ENCODE measurements at regions not wholly inside any gene's neighbourhood (a gene's known extent, or its start where the extent isn't known, plus 50 kb on each side); places are given as distances from the start of the nearest gene placed in this dataset.

- H3K79me2 ChIP-seq (replicated peaks; ENCODE audit: insufficient read depth): no peaks in the 10 kb centered on the region
- H3K27me3 ChIP-seq (ENCODE audit: insufficient read depth): no peaks in the 10 kb centered on the region
- H3K36me3 Mint-ChIP-seq (ENCODE audit: low read depth): peaks cover 4% of the 10 kb centered on the region; the same call in 2 of the 3 replicates
- H3K9me3 Mint-ChIP-seq: peaks cover 6% of the 10 kb centered on the region
- H3K36me3 ChIP-seq (ENCODE audit: insufficient read depth): no peaks in the 10 kb centered on the region
- no peak overlapping the region for H3K4me3 Mint-ChIP-seq
- peaks cover 9% of the 10 kb centered on the region for H3K4me1 Mint-ChIP-seq
- H3K9me2 ChIP-seq (ENCODE audit: insufficient read depth): no peaks in the 10 kb centered on the region
- no peaks in the 10 kb centered on the region for H3F3A ChIP-seq (replicated peaks; ENCODE audit: low read depth)
- DNase-seq (ENCODE audit: low spot score) (no peak), ATAC-seq (no peak)
- H3K4me2 ChIP-seq: no peak overlapping the region
- no peak overlapping the region for H3K27ac ChIP-seq (ENCODE audit: low read depth)
- H3K4me3 ChIP-seq: no peak overlapping the region
- H2AFZ ChIP-seq: no peak overlapping the region
- peaks cover 3% of the 10 kb centered on the region for H3K27me3 Mint-ChIP-seq (ENCODE audit: insufficient read depth, low read depth, poor library complexity)
- no peaks in the 10 kb centered on the region for H3K4me1 ChIP-seq (ENCODE audit: insufficient read depth)
- no peaks in the 10 kb centered on the region for H4K20me1 ChIP-seq (replicated peaks; ENCODE audit: insufficient read depth)
- TF ChIP-seq EZH2 (IDR thresholded peaks at IDR 0.05; ENCODE audit: low read depth, unreplicated experiment): no peak
- TF ChIP-seq JUNB (IDR thresholded peaks at IDR 0.05; ENCODE audit: unreplicated experiment): no peak
- TF ChIP-seq ZNF462 (CRISPR knock-in tag; IDR thresholded peaks at IDR 0.05): no peak
- TF ChIP-seq ZNF114 (CRISPR knock-in tag; IDR thresholded peaks at IDR 0.05): no peak
- H3K27ac Mint-ChIP-seq: no peak overlapping the region
Observed at GRCh38 chr1:188817814-188818213, 1659.8 kb downstream of the BRINP3 start.

- peak; percentile 11 for DNase-seq (ENCODE audit: low spot score)
- H3K4me3 ChIP-seq: no peak overlapping the region
- H3K4me1 ChIP-seq (ENCODE audit: insufficient read depth): no peaks in the 10 kb centered on the region; the same call in 1 of the 2 replicates
- peaks cover 16% of the 10 kb centered on the region for H3K4me1 Mint-ChIP-seq
- H3K36me3 ChIP-seq (ENCODE audit: insufficient read depth): no peaks in the 10 kb centered on the region
- no peaks in the 10 kb centered on the region for H3K36me3 Mint-ChIP-seq (ENCODE audit: low read depth)
- H3K27me3 ChIP-seq (ENCODE audit: insufficient read depth): no peaks in the 10 kb centered on the region
- peak overlapping the region; percentile 67; the same call in 1 of the 2 replicates for H2AFZ ChIP-seq
- no peaks in the 10 kb centered on the region for H3K79me2 ChIP-seq (replicated peaks; ENCODE audit: insufficient read depth)
- H3K27ac Mint-ChIP-seq: no peak overlapping the region
- H3K27me3 Mint-ChIP-seq (ENCODE audit: insufficient read depth, low read depth, poor library complexity): no peaks in the 10 kb centered on the region
- H3K27ac ChIP-seq (ENCODE audit: low read depth): no peak overlapping the region
- no peaks in the 10 kb centered on the region for H4K20me1 ChIP-seq (replicated peaks; ENCODE audit: insufficient read depth)
- no peaks in the 10 kb centered on the region for H3K9me2 ChIP-seq (ENCODE audit: insufficient read depth)
- no peak overlapping the region for H3K4me3 Mint-ChIP-seq
- no peaks in the 10 kb centered on the region for H3K9me3 Mint-ChIP-seq
- H3F3A ChIP-seq (replicated peaks; ENCODE audit: low read depth): no peaks in the 10 kb centered on the region
- peak; percentile 47 for ATAC-seq
- H3K4me2 ChIP-seq: no peak overlapping the region
- TF ChIP-seq JUNB (IDR thresholded peaks at IDR 0.05; ENCODE audit: unreplicated experiment) (no peak), ZNF331 (CRISPR knock-in tag; IDR thresholded peaks at IDR 0.05; ENCODE audit: low read depth) (no peak), REST (IDR thresholded peaks at IDR 0.05; ENCODE audit: unreplicated experiment) (no peak), POLR2AphosphoS5 (IDR thresholded peaks at IDR 0.05; ENCODE audit: low read depth) (no peak), EZH2 (IDR thresholded peaks at IDR 0.05; ENCODE audit: low read depth, unreplicated experiment) (no peak), STAT1 (IDR thresholded peaks at IDR 0.05; ENCODE audit: unreplicated experiment) (no peak), CTCF (conservative IDR thresholded peaks at IDR 0.05; ENCODE audit: low read depth in 2 of 2) (no peak), EZH2phosphoT487 (IDR thresholded peaks at IDR 0.05; ENCODE audit: unreplicated experiment) (no peak)
Observed at GRCh38 chr1:188822248-188822647, 1655.4 kb downstream of the BRINP3 start.

Data from GM23338 (cell line).